Large intestine (tissue), 3 donors: ENCODE measurements at regions not wholly inside any gene's neighbourhood (a gene's known extent, or its start where the extent isn't known, plus 50 kb on each side); places are given as distances from the start of the nearest gene placed in this dataset.
A peak's percentile ranks its signal among the peaks of the same experiment; 100 is the strongest.

Experiments used
- DNase-seq, 2 donors: peaks; one replicate each; pipeline versions ENCODE4 v3.0.0 to v3.0.0-alpha.2; 2013
- H3K27ac ChIP-seq: one replicate; pipeline ENCODE4 v1.5.1; 2013; ENCODE audit warnings: low read length
- H3K27me3 ChIP-seq: 2 replicates; pipeline ENCODE4 v1.6.1; 2013; ENCODE audit warnings: low read length; ENCODE audit not compliant: control insufficient read depth, insufficient read depth
- H3K36me3 ChIP-seq: 2 replicates; pipeline ENCODE4 v1.6.1; 2013; ENCODE audit warnings: low read length; ENCODE audit not compliant: control insufficient read depth, insufficient read depth
- H3K4me1 ChIP-seq: one replicate; pipeline ENCODE4 v1.6.1; 2013; ENCODE audit warnings: low read length; ENCODE audit not compliant: control insufficient read depth, insufficient read depth
- H3K4me3 ChIP-seq: one replicate; pipeline ENCODE4 v1.5.1; 2013; ENCODE audit warnings: low read length
- H3K9me3 ChIP-seq: one replicate; pipeline ENCODE4 v1.6.1; 2013; ENCODE audit warnings: mild to moderate bottlenecking, low read depth, low read length, moderate library complexity; ENCODE audit not compliant: control insufficient read depth
- WGBS: methylation state at CpG from one replicate; pipeline ENCODE4 v1.1.5; 2013; ENCODE audit warnings: low lambda C conversion rate; ENCODE audit not compliant: insufficient coverage; 5-methylcytosine and 5-hydroxymethylcytosine counted together

DNA sequence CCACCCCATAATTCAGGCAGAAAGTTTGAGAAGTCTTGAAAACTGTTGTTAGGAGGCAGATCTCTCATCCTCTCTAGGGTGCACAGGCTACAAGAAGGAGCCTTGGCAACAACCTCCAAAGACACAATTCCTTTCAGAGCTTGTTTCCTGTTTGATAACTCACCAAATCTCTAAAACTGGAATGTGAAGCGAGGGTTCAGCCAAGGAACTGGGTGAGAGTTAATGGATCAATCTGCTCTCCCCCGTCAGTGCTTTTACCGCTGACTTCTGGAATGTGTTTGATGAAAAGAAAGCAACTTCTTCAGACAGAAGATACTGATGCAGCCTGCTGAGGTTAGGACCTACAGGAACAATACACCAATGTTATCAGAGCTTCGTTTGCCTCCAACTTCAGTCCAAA lies 171.8 kb upstream of the BMP2 start:
- no peak overlapping the region for H3K4me3 ChIP-seq
- no peaks in the 10 kb centered on the region for H3K4me1 ChIP-seq
- no peak overlapping the region for H3K27ac ChIP-seq
- H3K27me3 ChIP-seq: no peaks in the 10 kb centered on the region
- WGBS: no CpG with 5 or more reads among the region's 4 CpGs
- H3K36me3 ChIP-seq: no peaks in the 10 kb centered on the region
- no peaks in the 10 kb centered on the region for H3K9me3 ChIP-seq
- no peak for DNase-seq

DNA sequence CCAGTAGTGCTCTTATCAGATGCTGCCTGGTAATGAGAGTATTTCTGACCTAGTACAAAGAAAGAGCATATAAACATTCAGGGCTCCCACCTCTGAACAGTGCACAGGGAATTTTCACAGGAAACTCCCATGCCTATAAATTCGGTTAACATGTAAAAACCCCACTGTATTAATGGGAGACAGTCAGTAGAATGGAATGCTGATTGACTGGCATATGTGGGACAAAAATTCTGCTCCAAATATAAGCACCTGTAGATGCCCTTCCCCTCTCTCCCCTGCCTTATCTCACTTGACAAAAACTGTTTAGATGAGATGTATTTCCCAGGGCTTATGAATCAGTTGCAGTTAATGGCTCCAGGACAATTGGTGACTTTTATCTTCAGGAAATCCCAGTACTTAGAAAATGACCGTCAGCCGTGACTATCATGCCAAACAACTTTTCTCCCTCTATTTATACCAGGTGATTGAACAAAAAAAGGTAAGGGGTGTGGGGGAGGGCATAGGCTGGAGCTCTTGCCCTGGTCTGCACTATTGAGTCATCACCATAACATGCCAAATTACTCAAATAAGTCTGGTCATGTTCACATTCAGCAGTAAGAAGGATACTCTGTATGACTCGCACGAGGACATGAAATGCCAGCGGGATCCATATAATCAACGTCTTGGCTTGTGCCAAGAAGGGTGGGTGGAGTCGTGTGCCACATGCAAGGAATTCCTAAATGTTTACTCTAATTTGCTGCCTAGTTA lies 176.4 kb upstream of the BMP2 start:
- Histone ChIP-seq H3K9me3 (no peaks in the 10 kb centered on the region), H3K27me3 (no peaks in the 10 kb centered on the region), H3K4me1 (no peaks in the 10 kb centered on the region), H3K36me3 (no peaks in the 10 kb centered on the region), H3K4me3 (no peak overlapping the region), H3K27ac (no peak overlapping the region)
- WGBS: 80% methylated on average over 2 of the region's 8 CpGs
- DNase-seq: no peak

DNA sequence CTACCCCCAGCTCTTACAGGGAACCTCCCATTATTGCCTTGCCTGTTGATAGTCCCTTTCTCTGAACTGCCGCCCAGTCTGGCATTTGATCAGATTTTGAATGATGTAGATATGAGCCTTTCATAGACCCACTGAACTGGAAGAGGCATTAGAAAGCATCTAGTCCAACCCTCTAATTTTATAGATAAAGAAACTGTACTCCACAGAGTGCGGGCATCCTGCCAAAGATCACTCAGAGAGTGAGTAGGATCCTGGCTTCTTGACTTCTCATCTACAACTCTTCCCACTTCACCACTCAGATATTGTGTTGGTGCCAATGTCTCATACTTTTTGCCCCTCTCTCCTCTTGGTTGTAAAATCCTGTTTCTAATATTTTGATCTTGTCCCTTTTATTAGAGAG lies 179.2 kb upstream of the BMP2 start:
- no peak for DNase-seq
- Histone ChIP-seq H3K4me3 (no peak overlapping the region), H3K27me3 (no peaks in the 10 kb centered on the region), H3K9me3 (no peaks in the 10 kb centered on the region), H3K27ac (no peak overlapping the region), H3K4me1 (no peaks in the 10 kb centered on the region), H3K36me3 (no peaks in the 10 kb centered on the region)
- no CpG with 5 or more reads among the region's 2 CpGs for WGBS

DNA sequence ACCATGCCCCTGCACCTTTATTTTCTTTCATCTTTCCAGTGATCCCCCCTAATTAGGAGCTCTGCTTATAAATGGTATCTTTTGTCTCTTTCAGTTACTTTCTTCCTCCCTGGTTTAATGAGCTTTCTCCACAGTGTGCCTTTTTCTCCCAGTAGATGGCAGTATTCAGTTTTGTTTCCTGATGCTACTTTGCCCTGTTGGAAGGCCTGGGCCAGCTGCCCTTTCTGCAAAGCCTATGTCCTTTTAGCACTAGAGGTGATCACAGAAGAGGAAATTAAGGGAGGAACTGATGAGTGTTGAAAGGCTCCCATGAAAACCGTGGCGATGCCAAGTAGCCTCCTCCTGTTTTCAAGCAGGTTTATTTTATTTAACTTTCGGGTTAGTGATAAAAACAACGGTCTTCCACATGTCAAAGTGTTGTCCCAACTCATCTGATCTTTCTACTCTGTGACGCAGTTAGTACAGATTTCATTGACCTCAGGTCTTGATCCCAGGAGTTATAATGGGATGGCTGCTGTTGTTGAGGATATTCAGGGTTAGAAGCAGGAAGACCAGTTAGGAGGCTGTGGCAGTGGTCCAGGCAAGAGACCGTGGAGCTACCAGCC lies 184.2 kb upstream of the BMP2 start:
- Histone ChIP-seq H3K27me3 (no peaks in the 10 kb centered on the region), H3K36me3 (no peaks in the 10 kb centered on the region), H3K9me3 (no peaks in the 10 kb centered on the region), H3K4me1 (no peaks in the 10 kb centered on the region), H3K27ac (no peak overlapping the region), H3K4me3 (no peak overlapping the region)
- WGBS: 61% methylated on average over 4 of the region's 6 CpGs
- DNase-seq: peak; percentile 39 to 53

DNA sequence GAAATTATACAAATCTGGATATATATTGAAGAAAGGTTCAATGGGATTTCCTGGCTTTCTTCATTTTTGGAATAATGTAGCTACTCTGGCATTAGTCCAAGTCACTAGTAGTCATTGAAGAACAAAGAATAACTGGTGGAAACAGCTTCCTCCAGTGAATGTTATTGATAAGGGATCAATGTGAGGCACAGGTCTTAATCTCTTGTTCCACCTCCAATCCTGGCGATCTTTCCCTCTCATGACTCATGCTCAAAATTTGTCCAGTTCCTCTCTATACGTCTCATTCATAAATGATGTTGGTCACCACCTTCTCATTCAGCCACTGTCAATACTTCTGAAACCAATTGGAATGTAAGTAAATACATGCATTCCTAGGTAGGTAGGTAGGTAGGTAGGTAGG lies 185.0 kb upstream of the BMP2 start:
- H3K4me1 ChIP-seq: no peaks in the 10 kb centered on the region
- no peak for DNase-seq
- no CpG with 5 or more reads among the region's 2 CpGs for WGBS
- H3K36me3 ChIP-seq: no peaks in the 10 kb centered on the region
- H3K27me3 ChIP-seq: no peaks in the 10 kb centered on the region
- no peak overlapping the region for H3K4me3 ChIP-seq
- no peaks in the 10 kb centered on the region for H3K9me3 ChIP-seq
- H3K27ac ChIP-seq: no peak overlapping the region

DNA sequence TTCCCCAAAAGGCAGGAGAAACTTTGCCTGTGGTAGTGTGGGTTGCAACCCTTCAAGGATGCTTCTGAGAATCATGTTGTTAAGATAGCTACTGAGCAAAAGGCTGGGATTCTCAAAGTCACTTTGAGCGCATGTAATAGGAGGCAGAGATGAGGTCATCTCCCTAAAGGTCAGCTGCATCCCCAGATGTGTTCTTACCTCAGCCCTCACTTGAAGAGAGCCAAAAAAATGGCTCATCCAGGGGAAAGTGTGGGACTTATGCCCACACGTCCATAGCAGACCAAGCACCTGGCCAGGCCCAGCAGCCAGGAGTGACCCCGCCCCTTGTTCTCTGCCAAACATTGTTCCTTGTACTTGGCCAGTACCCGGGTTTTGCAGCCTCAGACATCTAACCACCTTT lies 187.0 kb upstream of the BMP2 start:
- Histone ChIP-seq H3K27me3 (no peaks in the 10 kb centered on the region), H3K4me3 (no peak overlapping the region), H3K9me3 (no peaks in the 10 kb centered on the region), H3K36me3 (no peaks in the 10 kb centered on the region), H3K27ac (no peak overlapping the region), H3K4me1 (peaks cover 4% of the 10 kb centered on the region)
- no CpG with 5 or more reads among the region's 4 CpGs for WGBS
- DNase-seq: no peak

DNA sequence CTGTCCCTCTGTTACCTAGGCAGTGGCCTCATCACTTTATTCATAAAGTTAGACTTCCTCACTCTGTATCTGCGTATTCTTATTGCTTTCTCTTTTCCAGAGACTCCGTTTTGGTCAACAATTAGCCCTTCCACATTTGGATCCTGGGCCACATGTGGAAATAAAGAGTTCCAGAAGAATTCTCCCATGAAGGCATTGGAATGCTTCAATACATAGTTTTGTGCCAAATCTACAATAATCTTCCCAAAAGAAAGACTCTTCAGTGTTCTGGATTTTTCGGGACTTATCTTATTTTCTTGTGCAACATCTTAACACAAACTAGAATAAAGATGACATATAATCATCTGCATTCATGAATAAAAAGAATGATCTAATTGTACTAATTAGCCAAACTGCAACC lies 187.7 kb upstream of the BMP2 start:
- DNase-seq: no peak
- 100% methylated on average over 1 of the region's 3 CpGs for WGBS
- Histone ChIP-seq H3K36me3 (no peaks in the 10 kb centered on the region), H3K4me3 (no peak overlapping the region), H3K4me1 (peaks cover 4% of the 10 kb centered on the region), H3K27ac (no peak overlapping the region), H3K9me3 (no peaks in the 10 kb centered on the region), H3K27me3 (no peaks in the 10 kb centered on the region)

DNA sequence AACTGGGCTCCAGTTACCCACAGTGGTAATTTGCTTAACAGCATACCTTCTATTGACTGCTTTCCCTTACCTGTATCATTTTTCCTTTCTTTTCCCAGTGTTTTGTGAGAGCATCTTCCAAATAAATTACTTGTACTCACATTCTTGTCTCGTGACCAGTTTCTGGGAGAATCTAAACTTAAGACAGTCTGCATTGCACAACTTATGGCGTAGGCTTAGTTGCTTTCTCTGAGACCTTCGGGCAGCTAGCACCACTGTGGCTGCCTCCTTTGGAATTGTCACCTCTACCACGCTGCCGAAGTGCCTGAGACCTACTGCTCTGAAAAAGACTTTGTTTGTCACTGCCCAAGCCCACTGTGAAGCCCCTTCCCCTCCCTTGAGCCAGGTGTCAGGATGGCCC lies 188.1 kb upstream of the BMP2 start:
- H3K9me3 ChIP-seq: no peaks in the 10 kb centered on the region
- no peak overlapping the region for H3K4me3 ChIP-seq
- DNase-seq: no peak
- no peak overlapping the region for H3K27ac ChIP-seq
- no peaks in the 10 kb centered on the region for H3K36me3 ChIP-seq
- H3K27me3 ChIP-seq: no peaks in the 10 kb centered on the region
- H3K4me1 ChIP-seq: peaks cover 4% of the 10 kb centered on the region
- no CpG with 5 or more reads among the region's 5 CpGs for WGBS

DNA sequence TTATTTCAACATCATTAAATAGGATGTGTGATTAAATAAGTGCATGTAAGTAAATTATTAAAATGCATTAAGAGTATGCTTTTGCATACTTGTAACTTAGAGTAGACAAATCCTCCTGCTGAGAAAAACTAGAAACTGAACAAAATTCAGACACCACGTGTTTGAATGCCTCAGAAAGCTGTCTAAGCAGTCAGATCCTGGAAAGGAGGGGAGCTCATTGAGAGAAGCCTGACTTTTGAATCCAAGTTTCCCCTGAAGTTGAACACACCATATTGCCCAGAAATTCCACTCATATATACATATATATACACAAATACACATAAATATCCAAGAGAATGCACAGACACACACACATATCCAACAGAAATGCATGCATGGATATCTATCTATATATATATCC lies 190.0 kb upstream of the BMP2 start:
- Histone ChIP-seq H3K27ac (no peak overlapping the region), H3K9me3 (no peaks in the 10 kb centered on the region), H3K27me3 (no peaks in the 10 kb centered on the region), H3K4me3 (no peak overlapping the region), H3K4me1 (peaks cover 4% of the 10 kb centered on the region), H3K36me3 (no peaks in the 10 kb centered on the region)
- no CpG with 5 or more reads among the region's 1 CpG for WGBS
- DNase-seq: no peak

DNA sequence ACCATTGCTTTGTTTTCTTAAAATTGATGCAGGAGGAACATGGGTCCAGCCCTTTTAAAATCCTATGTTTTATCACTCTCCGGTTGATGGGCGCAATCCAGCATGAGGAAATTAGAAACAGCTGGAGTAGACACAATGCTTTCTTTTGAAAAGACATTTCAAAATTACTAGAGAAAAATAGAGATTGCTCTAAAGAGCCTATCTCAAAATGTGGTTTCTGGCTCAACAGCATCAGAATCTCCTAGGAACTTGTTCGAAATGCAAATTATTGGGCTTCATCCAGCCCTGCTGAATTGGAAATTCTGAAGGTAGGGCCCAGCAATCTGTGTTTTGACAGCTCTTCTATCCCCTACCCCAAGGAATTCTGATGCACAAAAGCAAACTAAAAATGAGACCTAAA lies 190.8 kb upstream of the BMP2 start:
- Histone ChIP-seq H3K27ac (no peak overlapping the region), H3K27me3 (no peaks in the 10 kb centered on the region), H3K9me3 (no peaks in the 10 kb centered on the region), H3K36me3 (no peaks in the 10 kb centered on the region), H3K4me3 (no peak overlapping the region), H3K4me1 (peaks cover 4% of the 10 kb centered on the region)
- no peak for DNase-seq
- 100% methylated on average over 2 of the region's 3 CpGs for WGBS

DNA sequence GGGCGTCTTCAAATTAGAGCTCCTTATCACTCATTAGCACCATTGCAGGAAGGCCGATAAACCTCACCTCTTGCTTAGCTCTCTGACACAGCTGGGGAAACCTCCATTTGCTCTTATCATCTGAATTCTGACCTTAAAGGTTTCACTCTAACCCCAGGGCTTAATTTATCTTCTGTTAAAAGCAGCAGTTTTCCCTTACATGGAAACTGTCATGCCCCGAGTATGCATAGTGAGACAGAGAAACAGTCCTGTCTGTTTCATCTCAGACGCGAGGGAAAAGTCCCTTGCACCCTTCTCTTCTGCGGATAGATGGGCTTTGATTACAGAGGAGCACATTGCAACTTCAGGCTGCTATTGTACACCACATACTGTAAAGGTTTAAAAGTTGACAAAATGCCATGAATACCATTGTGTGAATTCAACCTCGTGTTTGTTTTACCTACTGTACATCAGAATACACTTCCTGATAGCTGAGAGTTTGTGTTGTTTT lies 191.5 kb upstream of the BMP2 start:
- H3K27me3 ChIP-seq: no peaks in the 10 kb centered on the region
- peaks cover 4% of the 10 kb centered on the region for H3K4me1 ChIP-seq
- 0% methylated on average over 2 of the region's 7 CpGs for WGBS
- H3K4me3 ChIP-seq: no peak overlapping the region
- no peaks in the 10 kb centered on the region for H3K36me3 ChIP-seq
- peak in 1 of 2 donors; percentile 33 for DNase-seq
- no peak overlapping the region for H3K27ac ChIP-seq
- no peaks in the 10 kb centered on the region for H3K9me3 ChIP-seq
